ENCODE measurements at regions not wholly inside any gene's neighbourhood (a gene's known extent, or its start where the extent isn't known, plus 50 kb on each side); places are given as distances from the start of the nearest gene placed in this dataset.

- TF ChIP-seq CTCF (conservative IDR thresholded peaks at IDR 0.05; ENCODE audit: low read depth, low read length) (no peak), EZH2 (IDR thresholded peaks at IDR 0.05; ENCODE audit: borderline replicate concordance, low read depth, low read length, poor library complexity, severe bottlenecking) (no peak)
Measured at GRCh38 chr3:180391001-180391400, 211.0 kb upstream of the TTC14 start.
